K562 (cell line): ENCODE measurements at regions not wholly inside any gene's neighbourhood (a gene's known extent, or its start where the extent isn't known, plus 50 kb on each side); places are given as distances from the start of the nearest gene placed in this dataset.
A peak's percentile ranks its signal among the peaks of the same experiment; 100 is the strongest.

Experiments used
- ATAC-seq: fragments of 200-7000 bp; cut with Tn5 transposase; 3 replicates; pipeline ENCODE4 v1.9.1; 2020; ENCODE audit warnings: moderate library complexity
- BruUV-seq: library from RNA; stranded (reverse); fragments of 400-500 nt; replicated peaks from 2 replicates; lab custom pipeline; 2021; lab: Mats Ljungman, UMichigan
- CTCF ChIA-PET: fragments of 300-600 bp; formaldehyde crosslinking; extraction: SDS; loops from one replicate; lab custom pipeline; 2021; ENCODE audit warnings: low intra/inter-chr PET ratio; lab: Yijun Ruan, JAX
- POLR2A ChIA-PET: fragments of 300-600, 350-650 bp; sonication (Branson Sonifier 250); formaldehyde crosslinking; extraction: SDS; loops from one replicate; lab custom pipeline; 2021; ENCODE audit warnings: antibody characterized with exemption, inconsistent platforms; lab: Yijun Ruan, JAX
- DNase-seq, 4 experiments: peaks; one replicate each; pipeline versions ENCODE4 v3.0.0 to v3.0.0-alpha.2; 2011 to 2018; ENCODE audit warnings: low spot score in 3 of 4, mixed read lengths in 3 of 4; ENCODE audit errors: extremely low read depth in 1 of 4
- FAIRE-seq: peaks from 2 replicates; lab custom pipeline; 2011; peaks lifted over from hg19 to GRCh38; lab: Jason Lieb, UNC
- H2AFZ ChIP-seq: 2 replicates; pipeline ENCODE4 v1.6.0; 2011; ENCODE audit warnings: low read depth, low read length, control low read depth, inconsistent platforms
- H3K27ac ChIP-seq: fragments of 200-600 bp; 3 replicates; pipeline ENCODE4 v1.8.0; 2011; ENCODE audit warnings: low read depth, mild to moderate bottlenecking, control low read depth, inconsistent platforms, low read length, moderate library complexity, mixed read lengths; ENCODE audit errors: extremely low read depth
- H3K27me3 ChIP-seq, 2 experiments: fragments of 300-600 bp in 1 of 2; 2 replicates in 1 of 2; 3 replicates in 1 of 2; pipeline versions ENCODE4 v1.6.0 to v1.8.0; 2011; ENCODE audit warnings: inconsistent platforms in 2 of 2, low read length in 2 of 2, mild to moderate bottlenecking in 1 of 2, mixed read lengths in 1 of 2, moderate library complexity in 1 of 2; ENCODE audit not compliant: control insufficient read depth in 2 of 2, insufficient read depth in 2 of 2
- H3K36me3 ChIP-seq: fragments of 300-600 bp; 3 replicates; pipeline ENCODE4 v1.8.0; 2011; ENCODE audit warnings: mild to moderate bottlenecking, low read length, inconsistent platforms; ENCODE audit not compliant: control insufficient read depth, insufficient read depth
- H3K4me1 ChIP-seq, 2 experiments: fragments of 200-600 bp in 1 of 2; replicated peaks in 1 of 2; 2 replicates in 1 of 2; 3 replicates in 1 of 2; pipeline versions ENCODE4 v1.5.1 to v1.8.0; 2011; ENCODE audit warnings: inconsistent platforms in 2 of 2, low read length in 2 of 2, mild to moderate bottlenecking in 1 of 2, mixed read lengths in 1 of 2, moderate library complexity in 1 of 2; ENCODE audit not compliant: control insufficient read depth in 2 of 2, insufficient read depth in 2 of 2
- H3K4me2 ChIP-seq: 2 replicates; pipeline ENCODE4 v1.6.1; 2011; ENCODE audit warnings: low read length, control low read depth, inconsistent platforms, mixed read lengths; ENCODE audit not compliant: insufficient read depth
- H3K4me3 ChIP-seq: fragments of 200-600 bp; sonication (generic), shearing (Covaris generic); 2 replicates; pipeline ENCODE4 v1.5.1; 2016; ENCODE audit warnings: control low read depth, inconsistent platforms
- H3K79me2 ChIP-seq: fragments of 200-600 bp; 3 replicates; pipeline ENCODE4 v1.8.0; 2011; ENCODE audit warnings: low read length, inconsistent platforms; ENCODE audit not compliant: control insufficient read depth, insufficient read depth
- H3K9ac ChIP-seq, 2 experiments: 2 replicates each; pipeline versions ENCODE4 v1.6.0 to v1.6.1; 2011; ENCODE audit warnings: low read depth in 2 of 2, low read length in 2 of 2, control low read depth in 1 of 2, inconsistent platforms in 1 of 2, mild to moderate bottlenecking in 1 of 2, mixed read lengths in 1 of 2; ENCODE audit not compliant: insufficient read depth in 1 of 2
- H3K9me1 ChIP-seq: one replicate; pipeline ENCODE4 v1.6.0; 2011; ENCODE audit warnings: inconsistent platforms, mild to moderate bottlenecking, low read length, moderate library complexity; ENCODE audit not compliant: control insufficient read depth, insufficient read depth
- H3K9me3 ChIP-seq: replicated peaks from 2 replicates; pipeline ENCODE4 v1.5.1; 2011; ENCODE audit warnings: low read depth, low read length, inconsistent platforms; ENCODE audit not compliant: control insufficient read depth, insufficient read depth
- H4K20me1 ChIP-seq: replicated peaks from 2 replicates; pipeline ENCODE4 v1.6.1; 2011; ENCODE audit warnings: low read length, inconsistent platforms, mixed read lengths; ENCODE audit not compliant: control insufficient read depth, insufficient read depth
- ZNF583 ChIP-seq: fragments of 250-450 bp; sonication (Bioruptor Pico); IDR thresholded peaks from 2 replicates; pipeline ENCODE4 v1.4.0; 2020
- WGBS: fragments of 100-300 bp; shearing (Covaris generic); methylation state at CpG from one replicate; pipeline ENCODE4 v1.1.6; 2016; ENCODE audit warnings: low coverage, mixed read lengths; ENCODE audit not compliant: insufficient coverage; ENCODE audit errors: missing lambda C conversion rate; 5-methylcytosine and 5-hydroxymethylcytosine counted together
- in situ Hi-C: fragments of 300-500 bp; cut with MboI; formaldehyde crosslinking; loops from 4 replicates; pipeline ENCODE4 v1.15.0; 2018; ENCODE audit warnings: inconsistent platforms, mixed read lengths
- intact Hi-C: fragments of 100-400 bp; cut with micrococcal nuclease; formaldehyde crosslinking; loops from 2 replicates; pipeline ENCODE4 v1.14.2; 2022
- TF ChIP-seq, protein P1 (sequence below): fragments of 450-650 bp; formaldehyde crosslinking; IDR thresholded peaks from 2 replicates; pipeline ENCODE4 v1.4.0; 2020; ENCODE audit warnings: mild to moderate bottlenecking, moderate library complexity
- TF ChIP-seq, protein P2 (sequence below), 3 experiments: fragments of 200-800 bp in 1 of 3; fragments of 250-450 bp in 1 of 3; fragments of 450-650 bp in 1 of 3; sonication (Bioruptor Pico) in 1 of 3; sonication (Bioruptor generic) in 1 of 3; formaldehyde crosslinking in 1 of 3; IDR thresholded peaks; 2 replicates each; pipeline versions ENCODE4 v1.6.1 to v1.8.0; 2016 to 2022; ENCODE audit warnings: mild to moderate bottlenecking in 2 of 3, missing genetic modification characterization in 2 of 3, missing compliant biosample characterization in 1 of 3, moderate library complexity in 1 of 3

DNA sequence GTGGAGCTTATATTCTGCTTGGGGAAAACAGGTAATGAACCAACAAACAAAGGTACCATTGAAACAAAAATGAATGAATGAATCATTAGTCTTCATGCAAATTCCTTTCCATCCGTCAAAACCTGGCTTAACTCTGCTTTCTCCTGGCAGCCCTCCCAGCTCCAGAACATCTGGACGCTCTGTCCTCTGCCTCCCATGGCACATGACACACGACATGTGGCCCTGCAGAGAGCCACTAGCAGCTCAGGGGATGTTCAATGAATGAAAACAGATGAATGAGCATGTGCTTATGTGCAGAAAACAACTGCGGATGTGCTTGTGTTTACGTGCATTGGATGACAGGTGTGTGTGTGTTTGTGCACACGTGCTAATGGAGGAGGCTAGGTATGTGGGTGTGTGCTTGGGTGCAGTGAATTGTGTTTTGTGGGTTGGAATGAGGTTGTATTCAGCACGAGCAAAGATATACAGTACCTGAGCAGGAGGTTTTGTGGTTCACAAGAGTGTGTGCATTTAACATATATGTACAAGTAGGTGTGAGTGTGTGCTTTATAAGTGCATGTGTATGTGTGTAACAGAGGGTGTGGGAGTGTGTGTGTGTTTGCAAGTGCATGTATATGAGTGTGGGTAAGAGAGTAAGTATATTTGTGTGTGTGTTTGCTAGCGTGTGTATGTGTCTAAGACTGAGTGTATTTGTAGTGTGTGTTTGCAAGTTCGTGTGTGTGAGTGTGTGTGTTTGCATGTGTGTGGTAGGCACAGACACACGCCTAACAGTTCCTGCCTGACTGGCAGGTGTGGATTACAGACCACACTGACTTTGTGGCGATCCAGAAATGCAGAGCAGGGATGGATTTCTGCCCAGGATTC, 374.1 kb upstream of the SULF2 start:
- no peak overlapping the region for H3K4me2 ChIP-seq
- H3K79me2 ChIP-seq = no peaks in the 10 kb centered on the region
- no peaks in the 10 kb centered on the region for H3K36me3 ChIP-seq
- H4K20me1 ChIP-seq = no peaks in the 10 kb centered on the region; the same call in 1 of the 2 replicates
- no peak overlapping the region for H3K4me3 ChIP-seq
- ChIA-PET CTCF (no interaction called here), POLR2A (interaction anchor here (0.6 kb wide), 1 partner anchor 38 kb away, joined by 3 read pairs; no protein-coding TSS in a partner anchor)
- H3K9me1 ChIP-seq = no peaks in the 10 kb centered on the region
- in situ Hi-C loops = no loop called here
- no peak overlapping the region for H3K9ac ChIP-seq
- H3K27me3 ChIP-seq = peaks cover 0 to 22% of the 10 kb centered on the region in 2 experiments; a peak in 3 of 5 replicates
- no peaks in the 10 kb centered on the region for H3K4me1 ChIP-seq
- ATAC-seq (no peak), FAIRE-seq (no peak), DNase-seq (no peak)
- H2AFZ ChIP-seq = no peak overlapping the region
- no TSS peak for BruUV-seq
- intact Hi-C loops = no loop called here
- TF ChIP-seq, protein P1, sequence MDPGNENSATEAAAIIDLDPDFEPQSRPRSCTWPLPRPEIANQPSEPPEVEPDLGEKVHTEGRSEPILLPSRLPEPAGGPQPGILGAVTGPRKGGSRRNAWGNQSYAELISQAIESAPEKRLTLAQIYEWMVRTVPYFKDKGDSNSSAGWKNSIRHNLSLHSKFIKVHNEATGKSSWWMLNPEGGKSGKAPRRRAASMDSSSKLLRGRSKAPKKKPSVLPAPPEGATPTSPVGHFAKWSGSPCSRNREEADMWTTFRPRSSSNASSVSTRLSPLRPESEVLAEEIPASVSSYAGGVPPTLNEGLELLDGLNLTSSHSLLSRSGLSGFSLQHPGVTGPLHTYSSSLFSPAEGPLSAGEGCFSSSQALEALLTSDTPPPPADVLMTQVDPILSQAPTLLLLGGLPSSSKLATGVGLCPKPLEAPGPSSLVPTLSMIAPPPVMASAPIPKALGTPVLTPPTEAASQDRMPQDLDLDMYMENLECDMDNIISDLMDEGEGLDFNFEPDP (CRISPR knock-in tag) = no peak
- TF ChIP-seq, protein P2, sequence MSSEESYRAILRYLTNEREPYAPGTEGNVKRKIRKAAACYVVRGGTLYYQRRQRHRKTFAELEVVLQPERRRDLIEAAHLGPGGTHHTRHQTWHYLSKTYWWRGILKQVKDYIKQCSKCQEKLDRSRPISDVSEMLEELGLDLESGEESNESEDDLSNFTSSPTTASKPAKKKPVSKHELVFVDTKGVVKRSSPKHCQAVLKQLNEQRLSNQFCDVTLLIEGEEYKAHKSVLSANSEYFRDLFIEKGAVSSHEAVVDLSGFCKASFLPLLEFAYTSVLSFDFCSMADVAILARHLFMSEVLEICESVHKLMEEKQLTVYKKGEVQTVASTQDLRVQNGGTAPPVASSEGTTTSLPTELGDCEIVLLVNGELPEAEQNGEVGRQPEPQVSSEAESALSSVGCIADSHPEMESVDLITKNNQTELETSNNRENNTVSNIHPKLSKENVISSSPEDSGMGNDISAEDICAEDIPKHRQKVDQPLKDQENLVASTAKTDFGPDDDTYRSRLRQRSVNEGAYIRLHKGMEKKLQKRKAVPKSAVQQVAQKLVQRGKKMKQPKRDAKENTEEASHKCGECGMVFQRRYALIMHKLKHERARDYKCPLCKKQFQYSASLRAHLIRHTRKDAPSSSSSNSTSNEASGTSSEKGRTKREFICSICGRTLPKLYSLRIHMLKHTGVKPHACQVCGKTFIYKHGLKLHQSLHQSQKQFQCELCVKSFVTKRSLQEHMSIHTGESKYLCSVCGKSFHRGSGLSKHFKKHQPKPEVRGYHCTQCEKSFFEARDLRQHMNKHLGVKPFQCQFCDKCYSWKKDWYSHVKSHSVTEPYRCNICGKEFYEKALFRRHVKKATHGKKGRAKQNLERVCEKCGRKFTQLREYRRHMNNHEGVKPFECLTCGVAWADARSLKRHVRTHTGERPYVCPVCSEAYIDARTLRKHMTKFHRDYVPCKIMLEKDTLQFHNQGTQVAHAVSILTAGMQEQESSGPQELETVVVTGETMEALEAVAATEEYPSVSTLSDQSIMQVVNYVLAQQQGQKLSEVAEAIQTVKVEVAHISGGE (CRISPR knock-in tag; IDR thresholded peaks at IDR 0.05) = peak in 1 of 3 experiments; percentile 55; a peak in 2 of 6 replicates
- no peak for TF ChIP-seq ZNF583 (CRISPR knock-in tag)
- WGBS = under 1% methylated on average over 11 of the region's 11 CpGs
- no peak overlapping the region for H3K27ac ChIP-seq
- 0 out of 2 replicates have a peak, but pooled peaks cover 1% of the 10 kb centered on the region for H3K9me3 ChIP-seq
